ENCODE measurements at regions not wholly inside any gene's neighbourhood (a gene's known extent, or its start where the extent isn't known, plus 50 kb on each side); places are given as distances from the start of the nearest gene placed in this dataset.

DNA sequence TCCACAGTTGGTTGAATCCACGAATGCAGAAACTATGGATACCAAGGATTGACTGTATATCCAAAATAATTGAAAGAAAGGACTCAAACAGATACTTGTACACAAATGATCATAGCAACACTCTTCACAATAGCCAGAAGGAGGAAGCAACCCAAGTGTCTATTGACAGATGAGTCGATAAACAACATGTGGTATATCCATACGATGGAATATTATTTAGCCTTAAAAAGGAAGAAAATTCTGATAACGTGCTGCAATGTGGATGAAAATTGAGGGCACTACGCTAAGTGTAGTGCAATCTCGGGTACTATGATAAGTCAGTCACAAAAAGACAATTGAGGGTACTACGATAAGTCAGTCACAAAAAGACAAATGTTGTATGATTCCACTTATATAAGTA is 83.6 kb upstream of the CPEB4 start:
- TF ChIP-seq, protein P1, sequence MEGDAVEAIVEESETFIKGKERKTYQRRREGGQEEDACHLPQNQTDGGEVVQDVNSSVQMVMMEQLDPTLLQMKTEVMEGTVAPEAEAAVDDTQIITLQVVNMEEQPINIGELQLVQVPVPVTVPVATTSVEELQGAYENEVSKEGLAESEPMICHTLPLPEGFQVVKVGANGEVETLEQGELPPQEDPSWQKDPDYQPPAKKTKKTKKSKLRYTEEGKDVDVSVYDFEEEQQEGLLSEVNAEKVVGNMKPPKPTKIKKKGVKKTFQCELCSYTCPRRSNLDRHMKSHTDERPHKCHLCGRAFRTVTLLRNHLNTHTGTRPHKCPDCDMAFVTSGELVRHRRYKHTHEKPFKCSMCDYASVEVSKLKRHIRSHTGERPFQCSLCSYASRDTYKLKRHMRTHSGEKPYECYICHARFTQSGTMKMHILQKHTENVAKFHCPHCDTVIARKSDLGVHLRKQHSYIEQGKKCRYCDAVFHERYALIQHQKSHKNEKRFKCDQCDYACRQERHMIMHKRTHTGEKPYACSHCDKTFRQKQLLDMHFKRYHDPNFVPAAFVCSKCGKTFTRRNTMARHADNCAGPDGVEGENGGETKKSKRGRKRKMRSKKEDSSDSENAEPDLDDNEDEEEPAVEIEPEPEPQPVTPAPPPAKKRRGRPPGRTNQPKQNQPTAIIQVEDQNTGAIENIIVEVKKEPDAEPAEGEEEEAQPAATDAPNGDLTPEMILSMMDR (IDR thresholded peaks at IDR 0.05), result no peak
- TF ChIP-seq POLR2A (IDR thresholded peaks at IDR 0.05), result no peak
